Thyroid gland (tissue), 4 donors: ENCODE measurements at regions not wholly inside any gene's neighbourhood (a gene's known extent, or its start where the extent isn't known, plus 50 kb on each side); places are given as distances from the start of the nearest gene placed in this dataset.

Source experiments
- DNase-seq, 2 donors: peaks; one replicate each; pipeline ENCODE4 v3.0.0-alpha.2; 2019
- H3K27ac ChIP-seq, 3 donors: fragments of 200-600 bp; sonication (generic); 1 replicate in 2 of 3; 2 replicates in 1 of 3; pipeline ENCODE4 v1.5.1; 2016 to 2019; ENCODE audit warnings: mild to moderate bottlenecking in 1 of 3, moderate library complexity in 1 of 3
- H3K27me3 ChIP-seq: fragments of 200-600 bp; sonication (generic); one replicate; pipeline ENCODE4 v1.5.1; 2019
- H3K36me3 ChIP-seq, 2 donors: fragments of 200-600 bp; sonication (generic); one replicate each; pipeline ENCODE4 v1.5.1; 2016 to 2019
- H3K4me1 ChIP-seq, 2 donors: fragments of 200-600 bp; sonication (generic); one replicate each; pipeline ENCODE4 v1.5.1; 2017 to 2019
- H3K4me3 ChIP-seq, 3 donors: fragments of 200-600 bp; sonication (generic); replicated peaks in 1 of 3; 1 replicate in 2 of 3; 2 replicates in 1 of 3; pipeline ENCODE4 v1.5.1; 2016; ENCODE audit warnings: mild to moderate bottlenecking in 1 of 3
- H3K9me3 ChIP-seq: fragments of 200-600 bp; sonication (generic); one replicate; pipeline ENCODE4 v1.5.1; 2017
- CTCF ChIP-seq, 6 experiments: fragments of 200-600 bp in 3 of 6; fragments of 450-650 bp in 3 of 6; sonication (generic) in 3 of 6; IDR thresholded peaks; one replicate each; pipeline ENCODE4 v1.5.1; 2016 to 2019; ENCODE audit warnings: antibody characterized with exemption in 6 of 6, mild to moderate bottlenecking in 2 of 6, inconsistent platforms in 1 of 6, moderate library complexity in 1 of 6
- POLR2A ChIP-seq, 2 donors: fragments of 450-650 bp; IDR thresholded peaks; one replicate each; pipeline ENCODE4 v1.6.1; 2017; ENCODE audit warnings: antibody characterized with exemption in 2 of 2, mild to moderate bottlenecking in 2 of 2, moderate library complexity in 1 of 2
- WGBS, 2 donors: methylation state at CpG; one replicate each; pipeline ENCODE4 v1.1.5; 2017; 5-methylcytosine and 5-hydroxymethylcytosine counted together
- intact Hi-C: fragments of 100-400 bp; cut with DNase I; formaldehyde crosslinking; loops from one replicate; pipeline ENCODE4 v1.15.1; 2023

DNA sequence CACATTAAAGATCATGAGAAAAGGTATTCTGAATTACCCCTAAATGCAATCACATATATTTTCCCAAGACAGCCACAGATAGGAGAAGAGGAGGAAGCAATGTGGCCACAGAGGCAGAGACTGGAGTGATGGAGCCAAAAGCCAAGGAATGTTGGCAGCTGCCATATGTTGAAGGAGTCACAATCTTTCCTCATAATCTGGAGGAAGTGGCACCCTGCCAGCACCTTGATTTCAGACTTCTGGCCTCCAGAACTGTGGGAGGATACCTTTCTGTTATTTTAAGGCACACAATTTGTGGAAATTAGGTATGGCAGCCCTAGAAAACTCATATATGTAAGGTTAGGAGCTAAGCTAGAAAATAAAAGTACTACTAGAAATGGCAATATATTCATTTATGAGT is 139.9 kb upstream of the GAS1 start:
- Histone ChIP-seq H3K4me3 (no peak overlapping the region), H3K4me1 (no peaks in the 10 kb centered on the region), H3K36me3 (no peaks in the 10 kb centered on the region), H3K27me3 (no peaks in the 10 kb centered on the region), H3K27ac (no peak overlapping the region), H3K9me3 (no peaks in the 10 kb centered on the region)
- TF ChIP-seq POLR2A (IDR thresholded peaks at IDR 0.05) (no peak), CTCF (IDR thresholded peaks at IDR 0.05) (no peak)
- intact Hi-C loops, result no loop called here
- no peak for DNase-seq

GRCh38 chr9:87088192-87088591 is 140.9 kb upstream of the GAS1 start:
- 87 to 100% methylated on average over 1 of the region's 1 CpG for WGBS, 2 donors

DNA sequence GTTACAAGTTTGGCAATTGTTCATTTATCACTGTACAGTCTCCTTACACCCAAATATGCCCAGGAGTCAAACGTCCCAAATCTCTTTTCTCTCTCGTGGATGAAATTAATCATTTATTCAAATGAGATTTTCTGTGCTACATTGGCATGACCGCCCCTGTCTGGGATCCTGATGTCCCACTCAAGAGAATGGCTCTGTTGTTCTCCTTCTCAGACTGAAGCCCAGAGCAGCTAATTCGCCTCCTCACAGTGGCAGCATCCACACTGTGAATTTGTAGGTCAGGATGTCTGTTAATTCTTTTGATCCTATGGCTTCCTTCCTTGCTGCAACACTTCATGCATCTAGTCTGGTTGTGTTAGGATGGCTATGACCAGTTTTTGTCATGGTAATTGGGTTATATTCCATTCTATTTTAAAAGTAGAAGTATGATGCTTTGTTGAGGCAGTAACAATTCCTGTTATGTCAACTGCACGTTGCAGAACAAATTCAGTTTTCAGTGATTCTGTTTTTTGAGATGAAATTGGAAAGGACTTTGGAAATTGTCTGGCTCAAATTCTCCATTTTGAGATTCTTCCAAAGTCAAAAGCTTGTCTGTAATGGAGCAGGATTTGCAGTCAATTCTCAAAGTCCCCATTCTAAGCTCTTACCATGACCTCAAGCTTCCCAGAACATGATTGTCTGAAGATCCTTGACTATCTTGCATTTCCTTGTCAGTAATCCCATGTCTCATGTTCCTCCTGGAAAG is 141.5 kb upstream of the GAS1 start:
- no peak for DNase-seq
- H3K27ac ChIP-seq, result no peak overlapping the region
- intact Hi-C loops, result no loop called here
- TF ChIP-seq POLR2A (IDR thresholded peaks at IDR 0.05), result no peak
- TF ChIP-seq CTCF (IDR thresholded peaks at IDR 0.05), result no peak
- H3K4me3 ChIP-seq, result no peak overlapping the region
- no peaks in the 10 kb centered on the region for H3K4me1 ChIP-seq
- no peaks in the 10 kb centered on the region for H3K36me3 ChIP-seq
- WGBS, 2 donors, result 84 to 91% methylated on average over 5 of the region's 5 CpGs
- H3K9me3 ChIP-seq, result no peaks in the 10 kb centered on the region
- no peaks in the 10 kb centered on the region for H3K27me3 ChIP-seq

More at GRCh38 chr9:87088192-87088591, 140.9 kb upstream of the GAS1 start:
- H3K27me3 ChIP-seq, result no peaks in the 10 kb centered on the region
- DNase-seq, result no peak
- intact Hi-C loops, result no loop called here
- H3K4me1 ChIP-seq, result no peaks in the 10 kb centered on the region
- TF ChIP-seq CTCF (IDR thresholded peaks at IDR 0.05) (no peak), POLR2A (IDR thresholded peaks at IDR 0.05) (no peak)
- H3K4me3 ChIP-seq, result no peak overlapping the region
- no peak overlapping the region for H3K27ac ChIP-seq
- no peaks in the 10 kb centered on the region for H3K9me3 ChIP-seq
- no peaks in the 10 kb centered on the region for H3K36me3 ChIP-seq

- Histone ChIP-seq H3K27me3 (no peaks in the 10 kb centered on the region), H3K4me1 (no peaks in the 10 kb centered on the region), H3K4me3 (no peak overlapping the region), H3K9me3 (no peaks in the 10 kb centered on the region), H3K36me3 (no peaks in the 10 kb centered on the region), H3K27ac (no peak overlapping the region)
- WGBS, 2 donors, result 47 to 56% methylated on average over 2 of the region's 2 CpGs
- intact Hi-C loops, result no loop called here
- no peak for DNase-seq
- TF ChIP-seq CTCF (IDR thresholded peaks at IDR 0.05) (no peak), POLR2A (IDR thresholded peaks at IDR 0.05) (no peak)
Observed at GRCh38 chr9:87089506-87089905, 142.2 kb upstream of the GAS1 start.

GRCh38 chr9:87089929-87090328 is 142.6 kb upstream of the GAS1 start:
- DNase-seq, result no peak
- no peak overlapping the region for H3K4me3 ChIP-seq
- H3K27me3 ChIP-seq, result no peaks in the 10 kb centered on the region
- no peaks in the 10 kb centered on the region for H3K4me1 ChIP-seq
- TF ChIP-seq CTCF (IDR thresholded peaks at IDR 0.05) (no peak), POLR2A (IDR thresholded peaks at IDR 0.05) (no peak)
- H3K36me3 ChIP-seq, result no peaks in the 10 kb centered on the region
- H3K9me3 ChIP-seq, result no peaks in the 10 kb centered on the region
- intact Hi-C loops, result no loop called here
- no peak overlapping the region for H3K27ac ChIP-seq
